ENCODE measurements at regions not wholly inside any gene's neighbourhood (a gene's known extent, or its start where the extent isn't known, plus 50 kb on each side); places are given as distances from the start of the nearest gene placed in this dataset.
"Not testable (repeated sequence)": the region's sequence is repeated elsewhere in the genome, so short reads cannot be mapped to it uniquely, and the experiment has no call there.

DNA sequence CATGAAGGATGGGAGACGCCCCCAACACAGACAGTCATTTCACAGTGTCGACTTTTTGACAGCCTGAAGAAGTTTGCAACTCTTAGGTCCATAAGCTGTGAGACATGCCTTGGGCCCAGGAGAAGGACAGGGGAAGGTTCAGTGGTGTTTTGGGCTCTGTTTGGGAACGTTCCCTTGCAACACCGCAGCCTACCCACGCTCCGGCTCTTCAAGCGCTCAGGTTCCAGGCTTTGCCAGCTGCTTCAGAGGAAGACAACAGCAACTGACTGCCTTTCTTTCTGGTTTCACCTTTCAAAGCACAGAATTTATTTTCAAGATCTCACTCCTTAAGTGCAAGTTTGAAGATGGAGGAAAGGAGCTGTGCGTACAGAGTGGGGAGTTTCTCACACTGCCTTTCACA is 575.8 kb upstream of the B3GAT1 start:
- no peaks in the 10 kb centered on the region for H3K4me1 ChIP-seq
- intact Hi-C loops (cut with DNase I; ENCODE audit: low total_unique reads): no loop called here
- in situ Hi-C loops (cut with MboI; ENCODE audit: low sequenced_read_pairs in 4 of 4): no loop called here
- TF ChIP-seq, protein P1, sequence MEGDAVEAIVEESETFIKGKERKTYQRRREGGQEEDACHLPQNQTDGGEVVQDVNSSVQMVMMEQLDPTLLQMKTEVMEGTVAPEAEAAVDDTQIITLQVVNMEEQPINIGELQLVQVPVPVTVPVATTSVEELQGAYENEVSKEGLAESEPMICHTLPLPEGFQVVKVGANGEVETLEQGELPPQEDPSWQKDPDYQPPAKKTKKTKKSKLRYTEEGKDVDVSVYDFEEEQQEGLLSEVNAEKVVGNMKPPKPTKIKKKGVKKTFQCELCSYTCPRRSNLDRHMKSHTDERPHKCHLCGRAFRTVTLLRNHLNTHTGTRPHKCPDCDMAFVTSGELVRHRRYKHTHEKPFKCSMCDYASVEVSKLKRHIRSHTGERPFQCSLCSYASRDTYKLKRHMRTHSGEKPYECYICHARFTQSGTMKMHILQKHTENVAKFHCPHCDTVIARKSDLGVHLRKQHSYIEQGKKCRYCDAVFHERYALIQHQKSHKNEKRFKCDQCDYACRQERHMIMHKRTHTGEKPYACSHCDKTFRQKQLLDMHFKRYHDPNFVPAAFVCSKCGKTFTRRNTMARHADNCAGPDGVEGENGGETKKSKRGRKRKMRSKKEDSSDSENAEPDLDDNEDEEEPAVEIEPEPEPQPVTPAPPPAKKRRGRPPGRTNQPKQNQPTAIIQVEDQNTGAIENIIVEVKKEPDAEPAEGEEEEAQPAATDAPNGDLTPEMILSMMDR (IDR thresholded peaks at IDR 0.05 in 4 of 5, conservative IDR thresholded peaks at IDR 0.05 in 1 of 5): no peak
- TF ChIP-seq POLR2A (IDR thresholded peaks at IDR 0.05): no peak
- ATAC-seq: no peak
- peaks cover 0 to 3% (median 0%) of the 10 kb centered on the region in 3 donors for H3K27me3 ChIP-seq
- H3K9me3 ChIP-seq: no peaks in the 10 kb centered on the region
- no peak overlapping the region for H3K27ac ChIP-seq
- H3K36me3 ChIP-seq: no peaks in the 10 kb centered on the region
- H3K4me3 ChIP-seq: no peak overlapping the region
- DNase-seq: no peak

DNA sequence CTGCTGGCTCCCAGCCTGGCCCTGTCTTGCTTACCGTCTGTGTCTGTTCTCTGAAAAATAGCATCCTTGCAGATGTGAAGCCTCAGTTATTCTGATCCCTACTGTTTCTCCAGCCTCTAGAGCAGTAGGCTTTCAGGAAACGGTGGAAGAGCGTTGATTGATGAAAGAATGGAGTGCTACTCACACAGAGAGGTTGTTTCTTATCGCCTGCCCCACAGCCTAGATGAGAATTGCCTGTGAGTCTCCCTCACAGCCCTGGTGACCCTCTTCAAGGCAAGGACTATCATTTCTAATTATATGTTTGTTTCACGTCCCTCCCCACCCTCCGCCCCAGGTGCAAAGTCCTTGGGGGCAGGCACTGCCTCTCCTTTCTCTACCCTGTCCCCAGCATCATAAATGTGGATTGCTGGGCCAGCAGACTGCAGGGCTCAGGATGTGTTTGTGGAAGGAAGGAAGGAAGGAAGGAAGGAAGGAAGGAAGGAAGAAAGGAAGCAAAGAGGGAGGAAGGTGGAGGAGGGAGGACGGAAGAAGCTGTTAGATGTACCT is 575.3 kb upstream of the B3GAT1 start:
- no peak for ATAC-seq
- Histone ChIP-seq H3K36me3 (no peaks in the 10 kb centered on the region), H3K4me3 (no peak overlapping the region), H3K4me1 (no peaks in the 10 kb centered on the region), H3K27ac (no peak overlapping the region), H3K9me3 (no peaks in the 10 kb centered on the region), H3K27me3 (peaks cover 0 to 3% (median 0%) of the 10 kb centered on the region in 3 donors)
- intact Hi-C loops (cut with DNase I; ENCODE audit: low total_unique reads) (no loop called here), in situ Hi-C loops (cut with MboI; ENCODE audit: low sequenced_read_pairs in 4 of 4) (no loop called here)
- no peak for DNase-seq
- no peak for TF ChIP-seq POLR2A (IDR thresholded peaks at IDR 0.05)
- TF ChIP-seq, protein P1 (IDR thresholded peaks at IDR 0.05 in 4 of 5, conservative IDR thresholded peaks at IDR 0.05 in 1 of 5): no peak

DNA sequence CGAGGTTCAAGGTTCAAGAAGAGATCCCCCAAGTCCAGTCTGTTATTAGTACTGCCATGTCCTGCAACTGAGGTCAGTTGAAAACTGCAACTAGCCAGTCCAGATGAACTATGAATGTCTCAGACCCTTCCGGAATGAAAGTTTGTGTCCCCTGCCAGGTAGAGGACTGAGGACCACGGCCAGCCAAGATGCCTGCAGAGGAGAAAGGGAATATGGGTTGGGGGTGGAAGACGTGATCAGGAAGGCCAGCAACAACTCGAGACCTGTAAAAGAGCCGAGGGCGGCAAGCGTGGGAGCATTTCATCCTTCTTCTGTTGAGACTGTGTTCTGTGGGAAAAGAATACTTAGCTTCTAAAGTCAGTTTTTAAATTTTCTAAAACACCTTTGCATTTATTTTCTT is 572.4 kb upstream of the B3GAT1 start:
- H3K27ac ChIP-seq: no peak overlapping the region
- TF ChIP-seq, protein P1 (IDR thresholded peaks at IDR 0.05 in 4 of 5, conservative IDR thresholded peaks at IDR 0.05 in 1 of 5): no peak
- no peak for TF ChIP-seq POLR2A (IDR thresholded peaks at IDR 0.05)
- no peak for ATAC-seq
- in situ Hi-C loops (cut with MboI; ENCODE audit: low sequenced_read_pairs in 4 of 4) (no loop called here), intact Hi-C loops (cut with DNase I; ENCODE audit: low total_unique reads) (no loop called here)
- peaks cover 0 to 3% (median 0%) of the 10 kb centered on the region in 3 donors for H3K27me3 ChIP-seq
- no peak for DNase-seq
- H3K4me3 ChIP-seq: no peak overlapping the region
- no peaks in the 10 kb centered on the region for H3K36me3 ChIP-seq
- no peaks in the 10 kb centered on the region for H3K4me1 ChIP-seq
- no peaks in the 10 kb centered on the region for H3K9me3 ChIP-seq

DNA sequence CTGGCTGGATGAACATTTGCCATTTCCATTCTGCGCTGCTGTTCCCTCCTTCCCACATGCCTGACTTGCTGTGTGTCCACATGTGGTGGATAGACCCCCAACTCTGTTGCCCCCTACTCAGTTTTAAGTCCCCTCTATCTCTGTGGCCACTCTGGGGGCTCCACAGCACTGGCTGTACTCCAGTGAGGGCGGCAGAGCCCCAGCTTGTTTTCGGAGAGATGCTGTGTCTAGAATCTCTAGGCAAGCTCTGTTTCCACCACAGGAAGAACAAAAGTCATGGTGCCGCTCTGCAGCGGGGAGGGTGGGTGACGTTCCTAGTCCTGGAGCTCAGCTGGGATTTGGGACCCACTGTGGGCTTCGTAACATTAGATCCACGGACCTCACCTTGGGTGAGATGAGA is 570.4 kb upstream of the B3GAT1 start:
- not testable (repeated sequence) for ATAC-seq

DNA sequence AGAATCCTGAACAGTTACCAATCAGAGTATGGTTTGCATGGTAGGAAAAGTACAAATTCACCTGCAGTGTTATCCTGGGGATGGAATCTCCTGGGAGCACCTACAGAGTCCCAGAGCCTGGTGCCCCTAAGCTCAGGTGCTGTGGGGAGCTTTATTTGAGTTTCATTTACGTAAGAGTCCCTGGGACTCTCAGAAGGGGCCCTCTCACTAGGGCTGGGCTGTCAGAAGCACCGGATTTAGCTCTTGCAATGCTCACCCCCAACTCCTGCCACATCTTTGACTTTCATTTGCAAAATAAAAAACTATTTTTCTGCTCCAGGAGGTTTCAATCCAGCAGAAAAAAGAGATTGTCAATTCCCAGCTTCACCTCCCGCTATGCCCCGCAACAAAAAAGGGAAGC is 569.8 kb upstream of the B3GAT1 start:
- H3K36me3 ChIP-seq: no peaks in the 10 kb centered on the region
- peaks cover 0 to 3% (median 0%) of the 10 kb centered on the region in 3 donors for H3K27me3 ChIP-seq
- intact Hi-C loops (cut with DNase I; ENCODE audit: low total_unique reads): no loop called here
- in situ Hi-C loops (cut with MboI; ENCODE audit: low sequenced_read_pairs in 4 of 4): no loop called here
- TF ChIP-seq POLR2A (IDR thresholded peaks at IDR 0.05): no peak
- TF ChIP-seq, protein P1 (IDR thresholded peaks at IDR 0.05 in 4 of 5, conservative IDR thresholded peaks at IDR 0.05 in 1 of 5): no peak
- H3K9me3 ChIP-seq: no peaks in the 10 kb centered on the region
- ATAC-seq (no peak), DNase-seq (no peak)
- no peak overlapping the region for H3K27ac ChIP-seq
- no peak overlapping the region for H3K4me3 ChIP-seq
- H3K4me1 ChIP-seq: no peaks in the 10 kb centered on the region

More for the DNA sequence above, 570.4 kb upstream of the B3GAT1 start:
- H3K4me3 ChIP-seq; H3K9me3 ChIP-seq; H3K4me1 ChIP-seq; intact Hi-C loops (cut with DNase I; ENCODE audit: low total_unique reads); DNase-seq; in situ Hi-C loops (cut with MboI; ENCODE audit: low sequenced_read_pairs in 4 of 4); H3K36me3 ChIP-seq; H3K27me3 ChIP-seq; H3K27ac ChIP-seq: not testable (repeated sequence)
